Tibial nerve (tissue), 4 donors: ENCODE measurements at regions not wholly inside any gene's neighbourhood (a gene's known extent, or its start where the extent isn't known, plus 50 kb on each side); places are given as distances from the start of the nearest gene placed in this dataset.
"Not testable (repeated sequence)": the region's sequence is repeated elsewhere in the genome, so short reads cannot be mapped to it uniquely, and the experiment has no call there.

Source experiments
- DNase-seq, 2 donors: peaks; one replicate each; pipeline ENCODE4 v3.0.0-alpha.2; 2019; ENCODE audit warnings: low spot score in 2 of 2
- H3K27ac ChIP-seq, 4 donors: fragments of 200-600 bp; sonication (generic) in 3 of 4; one replicate each; pipeline ENCODE4 v1.5.1; 2017 to 2019; ENCODE audit warnings: mild to moderate bottlenecking in 1 of 4
- H3K27me3 ChIP-seq, 2 donors: fragments of 200-600 bp; sonication (generic) in 1 of 2; one replicate each; pipeline versions ENCODE4 v1.5.1 to v1.6.0; 2017 to 2019
- H3K36me3 ChIP-seq, 3 donors: fragments of 200-600 bp; sonication (generic); one replicate each; pipeline ENCODE4 v1.5.1; 2018 to 2019
- H3K4me1 ChIP-seq, 4 donors: fragments of 200-600 bp; sonication (generic) in 3 of 4; one replicate each; pipeline ENCODE4 v1.5.1; 2017 to 2019
- H3K4me3 ChIP-seq, 4 donors: fragments of 200-600 bp; sonication (generic) in 3 of 4; one replicate each; pipeline ENCODE4 v1.5.1; 2017 to 2019; ENCODE audit warnings: mild to moderate bottlenecking in 1 of 4, moderate library complexity in 1 of 4
- H3K9me3 ChIP-seq, 4 donors: fragments of 200-600 bp; sonication (generic) in 3 of 4; one replicate each; pipeline ENCODE4 v1.5.1; 2017 to 2019
- EP300 ChIP-seq, 2 donors: sonication (generic); formaldehyde crosslinking; IDR thresholded peaks; one replicate each; pipeline ENCODE4 v1.6.1; 2017; ENCODE audit warnings: antibody characterized with exemption in 2 of 2, mild to moderate bottlenecking in 1 of 2
- POLR2A ChIP-seq, 2 donors: fragments of 450-650 bp; IDR thresholded peaks; one replicate each; pipeline ENCODE4 v1.6.1; 2017; ENCODE audit warnings: antibody characterized with exemption in 2 of 2, mild to moderate bottlenecking in 2 of 2, moderate library complexity in 2 of 2
- WGBS, 2 donors: methylation state at CpG; one replicate each; pipeline ENCODE4 v1.1.5; 2018; 5-methylcytosine and 5-hydroxymethylcytosine counted together
- TF ChIP-seq, protein P1 (sequence below), 5 experiments: fragments of 200-600 bp in 3 of 5; fragments of 450-650 bp in 2 of 5; sonication (generic) in 3 of 5; IDR thresholded peaks; one replicate each; pipeline ENCODE4 v1.5.1; 2016 to 2019; ENCODE audit warnings: antibody characterized with exemption in 5 of 5, mild to moderate bottlenecking in 3 of 5, moderate library complexity in 2 of 5

DNA sequence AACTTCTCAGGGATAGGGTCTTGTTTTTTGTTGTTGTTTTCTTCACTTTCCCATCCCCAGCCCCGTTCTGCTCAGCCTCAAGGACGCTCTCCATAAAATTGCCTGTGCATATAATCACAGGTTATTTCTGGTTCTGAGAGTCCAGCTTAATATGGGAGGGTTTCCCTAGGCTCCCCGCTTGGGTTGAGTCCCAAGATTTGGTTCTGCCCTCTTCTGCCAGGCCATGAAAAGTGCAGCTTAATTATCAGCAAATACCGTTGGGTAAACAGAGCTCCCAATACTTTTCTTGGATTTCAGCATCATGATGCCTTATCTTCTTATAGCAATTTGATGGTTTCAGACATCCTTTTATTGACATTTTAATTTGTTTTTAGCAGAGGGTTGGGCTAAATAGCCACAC, 75.6 kb downstream of the GRIN2B start:
- 90% methylated on average over 4 of the region's 4 CpGs for WGBS, 2 donors

DNA sequence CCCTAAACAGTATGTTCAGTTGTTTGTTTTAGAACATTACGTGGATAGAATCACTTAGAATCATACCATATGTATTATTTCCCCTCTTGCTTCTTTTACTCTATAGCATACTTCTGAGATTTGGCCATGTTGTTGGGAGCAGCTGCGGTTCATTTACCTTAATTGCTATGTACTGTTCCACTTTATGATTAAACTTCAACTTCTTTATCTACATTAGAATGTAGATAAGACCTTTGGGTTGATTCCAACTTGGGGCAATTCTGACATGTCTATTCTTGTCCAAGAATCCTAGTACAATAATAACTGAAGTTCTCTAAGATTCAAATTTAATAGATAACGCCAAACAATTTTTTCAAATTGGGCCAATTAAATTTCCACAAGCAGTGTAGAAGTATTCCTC, 80.7 kb downstream of the GRIN2B start:
- WGBS, 2 donors = 80 to 93% methylated on average over 3 of the region's 3 CpGs
- TF ChIP-seq, protein P1, sequence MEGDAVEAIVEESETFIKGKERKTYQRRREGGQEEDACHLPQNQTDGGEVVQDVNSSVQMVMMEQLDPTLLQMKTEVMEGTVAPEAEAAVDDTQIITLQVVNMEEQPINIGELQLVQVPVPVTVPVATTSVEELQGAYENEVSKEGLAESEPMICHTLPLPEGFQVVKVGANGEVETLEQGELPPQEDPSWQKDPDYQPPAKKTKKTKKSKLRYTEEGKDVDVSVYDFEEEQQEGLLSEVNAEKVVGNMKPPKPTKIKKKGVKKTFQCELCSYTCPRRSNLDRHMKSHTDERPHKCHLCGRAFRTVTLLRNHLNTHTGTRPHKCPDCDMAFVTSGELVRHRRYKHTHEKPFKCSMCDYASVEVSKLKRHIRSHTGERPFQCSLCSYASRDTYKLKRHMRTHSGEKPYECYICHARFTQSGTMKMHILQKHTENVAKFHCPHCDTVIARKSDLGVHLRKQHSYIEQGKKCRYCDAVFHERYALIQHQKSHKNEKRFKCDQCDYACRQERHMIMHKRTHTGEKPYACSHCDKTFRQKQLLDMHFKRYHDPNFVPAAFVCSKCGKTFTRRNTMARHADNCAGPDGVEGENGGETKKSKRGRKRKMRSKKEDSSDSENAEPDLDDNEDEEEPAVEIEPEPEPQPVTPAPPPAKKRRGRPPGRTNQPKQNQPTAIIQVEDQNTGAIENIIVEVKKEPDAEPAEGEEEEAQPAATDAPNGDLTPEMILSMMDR (IDR thresholded peaks at IDR 0.05) = no peak
- no peak for TF ChIP-seq EP300 (IDR thresholded peaks at IDR 0.05)
- TF ChIP-seq POLR2A (IDR thresholded peaks at IDR 0.05) = no peak
- Histone ChIP-seq H3K4me1 (no peaks in the 10 kb centered on the region), H3K27ac (no peak overlapping the region), H3K9me3 (peaks cover 0 to 10% (median 1%) of the 10 kb centered on the region in 4 donors), H3K36me3 (no peaks in the 10 kb centered on the region), H3K27me3 (no peaks in the 10 kb centered on the region), H3K4me3 (no peak overlapping the region)
- DNase-seq = no peak

More for the DNA sequence above, 75.6 kb downstream of the GRIN2B start:
- no peak for DNase-seq
- TF ChIP-seq POLR2A (IDR thresholded peaks at IDR 0.05) (no peak), EP300 (IDR thresholded peaks at IDR 0.05) (no peak)
- TF ChIP-seq, protein P1 (IDR thresholded peaks at IDR 0.05) = no peak
- H3K9me3 ChIP-seq = peaks cover 0 to 14% (median 1%) of the 10 kb centered on the region in 4 donors
- H3K36me3 ChIP-seq = no peaks in the 10 kb centered on the region
- no peak overlapping the region for H3K4me3 ChIP-seq
- H3K27ac ChIP-seq = no peak overlapping the region
- no peaks in the 10 kb centered on the region for H3K4me1 ChIP-seq
- H3K27me3 ChIP-seq = no peaks in the 10 kb centered on the region

DNA sequence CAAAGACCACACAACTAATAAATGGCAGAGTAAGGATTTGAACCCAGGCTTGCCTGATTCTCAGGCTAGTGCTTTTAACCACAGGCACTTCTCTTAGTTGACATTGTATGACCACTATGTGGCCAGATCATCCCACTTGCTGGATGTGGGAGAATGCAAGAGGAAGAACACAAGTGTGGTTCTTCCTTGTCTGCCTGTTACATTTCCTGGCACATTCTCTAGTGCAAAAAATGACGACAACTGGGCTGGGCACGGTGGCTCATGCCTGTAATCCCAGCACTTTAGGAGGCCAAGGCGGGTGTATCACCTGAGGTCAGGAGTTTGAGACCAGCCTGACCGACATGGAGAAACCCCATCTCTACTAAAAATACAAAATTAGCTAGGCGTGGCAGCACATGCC, 83.0 kb downstream of the GRIN2B start:
- not testable (repeated sequence) for H3K4me3 ChIP-seq, H3K27me3 ChIP-seq, DNase-seq, H3K27ac ChIP-seq, H3K9me3 ChIP-seq, H3K4me1 ChIP-seq, H3K36me3 ChIP-seq
- WGBS, 2 donors = 88 to 89% methylated on average over 5 of the region's 5 CpGs

DNA sequence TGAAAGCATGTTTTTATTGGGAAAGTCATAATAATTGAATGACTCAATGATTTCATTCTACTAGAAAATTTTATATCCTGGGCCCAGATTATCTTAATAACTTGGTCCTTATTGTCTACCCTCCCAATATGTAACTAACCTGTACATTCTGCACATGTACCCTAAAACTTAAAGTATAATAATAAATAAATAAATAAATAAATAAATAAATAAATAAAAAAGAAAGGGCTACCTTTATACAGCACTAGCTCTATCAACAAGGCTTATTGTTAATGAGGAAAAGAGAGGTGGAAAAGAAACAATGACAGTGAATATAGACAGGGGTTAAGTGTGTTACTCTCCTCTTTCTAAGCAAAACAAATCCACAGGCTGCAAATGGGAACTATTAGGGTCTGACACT, 83.6 kb downstream of the GRIN2B start:
- H3K27ac ChIP-seq = no peak overlapping the region
- H3K4me1 ChIP-seq = no peaks in the 10 kb centered on the region
- no peak overlapping the region for H3K4me3 ChIP-seq
- no peak for TF ChIP-seq POLR2A (IDR thresholded peaks at IDR 0.05)
- TF ChIP-seq, protein P1 (IDR thresholded peaks at IDR 0.05) = no peak
- no peak for TF ChIP-seq EP300 (IDR thresholded peaks at IDR 0.05)
- DNase-seq = no peak
- no peaks in the 10 kb centered on the region for H3K27me3 ChIP-seq
- H3K9me3 ChIP-seq = no peaks in the 10 kb centered on the region
- no peaks in the 10 kb centered on the region for H3K36me3 ChIP-seq

DNA sequence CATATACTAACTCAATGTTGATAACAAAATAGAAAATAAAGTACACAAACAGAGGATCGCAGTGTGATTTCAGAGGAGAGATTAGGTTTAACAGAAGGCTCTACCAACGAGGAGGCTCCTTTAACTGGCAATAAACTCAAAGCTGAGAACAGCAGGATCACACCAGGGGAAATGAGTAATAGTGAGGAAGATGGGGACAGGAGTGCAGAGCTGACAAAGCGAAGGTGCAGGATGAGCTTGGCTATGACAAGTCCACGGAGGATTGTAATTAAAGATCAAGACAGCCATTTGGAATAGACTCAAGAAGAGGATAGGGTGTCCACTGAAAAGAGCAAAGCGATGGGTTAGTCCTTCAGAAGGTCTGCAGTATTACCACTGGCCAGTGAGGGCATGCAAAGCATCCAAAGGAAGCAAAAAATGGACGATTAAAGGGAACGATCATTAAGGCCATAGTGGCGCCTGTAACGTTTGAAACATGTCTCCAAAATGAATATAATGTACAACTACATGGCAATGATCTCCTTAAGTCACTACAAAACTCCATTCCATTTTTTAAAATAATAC, 85.3 kb downstream of the GRIN2B start:
- Histone ChIP-seq H3K9me3 (no peaks in the 10 kb centered on the region), H3K36me3 (no peaks in the 10 kb centered on the region), H3K4me1 (no peaks in the 10 kb centered on the region), H3K27ac (no peak overlapping the region), H3K27me3 (no peaks in the 10 kb centered on the region), H3K4me3 (no peak overlapping the region)
- TF ChIP-seq EP300 (IDR thresholded peaks at IDR 0.05) (no peak), POLR2A (IDR thresholded peaks at IDR 0.05) (no peak)
- TF ChIP-seq, protein P1 (IDR thresholded peaks at IDR 0.05) = no peak
- DNase-seq = no peak
- 81 to 84% methylated on average over 9 of the region's 9 CpGs for WGBS, 2 donors

DNA sequence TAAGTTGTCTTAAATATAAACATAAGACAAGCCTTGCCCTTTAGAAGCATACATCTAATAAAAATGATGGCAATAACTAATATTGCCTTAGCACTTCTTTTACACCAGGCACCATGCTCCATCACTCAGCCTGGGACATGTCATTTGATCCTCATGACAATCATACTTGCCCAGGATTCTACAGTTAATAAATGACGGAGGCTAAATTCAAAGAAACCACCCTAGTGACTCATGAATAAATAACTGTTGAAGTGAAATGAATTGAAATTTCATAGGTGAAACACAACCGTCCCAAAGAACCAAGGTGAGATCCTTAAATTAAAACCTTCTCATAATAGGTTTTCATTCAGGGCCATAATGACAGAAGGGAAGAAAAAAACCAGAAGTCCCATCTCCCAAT, 89.5 kb downstream of the GRIN2B start:
- H3K27ac ChIP-seq = no peak overlapping the region
- WGBS, 2 donors = 95 to 96% methylated on average over 2 of the region's 2 CpGs
- H3K4me3 ChIP-seq = no peak overlapping the region
- H3K27me3 ChIP-seq = no peaks in the 10 kb centered on the region
- H3K4me1 ChIP-seq = no peaks in the 10 kb centered on the region
- TF ChIP-seq EP300 (IDR thresholded peaks at IDR 0.05) (no peak), POLR2A (IDR thresholded peaks at IDR 0.05) (no peak)
- TF ChIP-seq, protein P1 (IDR thresholded peaks at IDR 0.05) = no peak
- DNase-seq = no peak
- no peaks in the 10 kb centered on the region for H3K9me3 ChIP-seq
- H3K36me3 ChIP-seq = no peaks in the 10 kb centered on the region
